ENCODE measurements at regions not wholly inside any gene's neighbourhood (a gene's known extent, or its start where the extent isn't known, plus 50 kb on each side); places are given as distances from the start of the nearest gene placed in this dataset.

DNA sequence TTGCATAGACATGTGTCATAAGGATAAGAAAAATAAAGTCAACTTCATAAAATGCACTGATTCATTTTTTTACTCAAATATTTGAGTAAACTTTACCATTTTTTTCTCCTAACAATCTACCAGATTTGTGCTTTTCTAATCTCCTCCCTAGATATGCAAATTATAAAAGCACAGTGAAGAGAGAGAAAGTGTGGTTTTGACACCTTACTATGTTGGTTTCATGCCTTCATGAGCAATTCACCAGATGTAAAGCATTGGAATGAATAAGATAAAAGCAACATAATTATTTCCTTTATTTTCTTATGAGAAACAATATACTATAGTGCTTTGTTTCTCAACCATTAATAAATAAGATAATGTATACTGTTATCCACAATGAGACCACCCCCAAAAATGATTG lies 432.5 kb upstream of the PCDH15 start:
- no peak for TF ChIP-seq POLR2A (IDR thresholded peaks at IDR 0.05)
- TF ChIP-seq, protein P1, sequence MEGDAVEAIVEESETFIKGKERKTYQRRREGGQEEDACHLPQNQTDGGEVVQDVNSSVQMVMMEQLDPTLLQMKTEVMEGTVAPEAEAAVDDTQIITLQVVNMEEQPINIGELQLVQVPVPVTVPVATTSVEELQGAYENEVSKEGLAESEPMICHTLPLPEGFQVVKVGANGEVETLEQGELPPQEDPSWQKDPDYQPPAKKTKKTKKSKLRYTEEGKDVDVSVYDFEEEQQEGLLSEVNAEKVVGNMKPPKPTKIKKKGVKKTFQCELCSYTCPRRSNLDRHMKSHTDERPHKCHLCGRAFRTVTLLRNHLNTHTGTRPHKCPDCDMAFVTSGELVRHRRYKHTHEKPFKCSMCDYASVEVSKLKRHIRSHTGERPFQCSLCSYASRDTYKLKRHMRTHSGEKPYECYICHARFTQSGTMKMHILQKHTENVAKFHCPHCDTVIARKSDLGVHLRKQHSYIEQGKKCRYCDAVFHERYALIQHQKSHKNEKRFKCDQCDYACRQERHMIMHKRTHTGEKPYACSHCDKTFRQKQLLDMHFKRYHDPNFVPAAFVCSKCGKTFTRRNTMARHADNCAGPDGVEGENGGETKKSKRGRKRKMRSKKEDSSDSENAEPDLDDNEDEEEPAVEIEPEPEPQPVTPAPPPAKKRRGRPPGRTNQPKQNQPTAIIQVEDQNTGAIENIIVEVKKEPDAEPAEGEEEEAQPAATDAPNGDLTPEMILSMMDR (IDR thresholded peaks at IDR 0.05), result no peak
- Histone ChIP-seq H3K9me3 (no peaks in the 10 kb centered on the region), H3K27me3 (no peaks in the 10 kb centered on the region), H3K4me3 (no peak overlapping the region), H3K27ac (no peak overlapping the region), H3K4me1 (no peaks in the 10 kb centered on the region), H3K36me3 (no peaks in the 10 kb centered on the region)
- no peak for DNase-seq
- intact Hi-C loops (cut with DNase I; ENCODE audit: low total_unique reads), result no loop called here

DNA sequence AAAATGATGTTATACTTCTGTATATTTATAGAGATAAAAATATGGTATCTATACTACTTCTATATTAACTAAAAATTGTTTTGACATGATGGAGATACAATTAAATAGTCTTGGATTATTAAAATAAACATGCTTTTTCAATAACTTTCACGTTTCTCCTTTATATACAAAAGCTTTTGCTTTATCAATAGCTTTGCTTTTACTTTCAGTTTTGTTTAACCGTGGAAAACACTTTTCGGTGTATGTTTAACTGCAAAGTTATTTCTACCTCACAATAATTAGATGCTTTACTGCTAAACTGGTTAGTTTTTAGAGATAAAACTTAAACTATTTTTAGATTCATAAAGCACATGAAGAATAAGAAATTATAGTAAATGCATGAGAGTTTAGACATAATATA lies 432.1 kb upstream of the PCDH15 start:
- intact Hi-C loops (cut with DNase I; ENCODE audit: low total_unique reads), result no loop called here
- Histone ChIP-seq H3K27ac (no peak overlapping the region), H3K27me3 (no peaks in the 10 kb centered on the region), H3K4me3 (no peak overlapping the region), H3K4me1 (no peaks in the 10 kb centered on the region), H3K36me3 (no peaks in the 10 kb centered on the region), H3K9me3 (no peaks in the 10 kb centered on the region)
- TF ChIP-seq POLR2A (IDR thresholded peaks at IDR 0.05), result no peak
- TF ChIP-seq, protein P1 (IDR thresholded peaks at IDR 0.05), result no peak
- DNase-seq, result no peak

DNA sequence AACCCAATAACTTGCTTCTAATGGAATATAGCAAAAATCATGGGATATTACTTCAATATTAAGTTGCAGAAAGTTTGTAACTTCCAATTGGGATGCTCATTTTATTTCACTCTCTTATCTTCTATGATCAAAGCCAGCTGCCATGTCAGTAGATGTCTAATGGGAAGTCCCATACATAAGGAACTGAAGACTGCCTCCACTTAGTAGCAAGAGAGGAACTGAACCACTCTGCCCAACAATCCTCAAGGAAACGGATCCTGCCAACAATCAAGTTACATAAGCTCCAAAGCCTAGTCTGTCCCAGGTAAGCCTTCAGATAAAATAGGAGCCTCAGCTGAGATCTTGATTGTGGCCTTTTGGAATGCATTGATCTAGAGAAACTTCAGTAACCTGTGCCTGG lies 431.5 kb upstream of the PCDH15 start:
- Histone ChIP-seq H3K27ac (no peak overlapping the region), H3K4me1 (no peaks in the 10 kb centered on the region), H3K27me3 (no peaks in the 10 kb centered on the region), H3K4me3 (no peak overlapping the region), H3K9me3 (no peaks in the 10 kb centered on the region), H3K36me3 (no peaks in the 10 kb centered on the region)
- TF ChIP-seq, protein P1 (IDR thresholded peaks at IDR 0.05), result no peak
- TF ChIP-seq POLR2A (IDR thresholded peaks at IDR 0.05), result no peak
- intact Hi-C loops (cut with DNase I; ENCODE audit: low total_unique reads), result no loop called here
- DNase-seq, result no peak

DNA sequence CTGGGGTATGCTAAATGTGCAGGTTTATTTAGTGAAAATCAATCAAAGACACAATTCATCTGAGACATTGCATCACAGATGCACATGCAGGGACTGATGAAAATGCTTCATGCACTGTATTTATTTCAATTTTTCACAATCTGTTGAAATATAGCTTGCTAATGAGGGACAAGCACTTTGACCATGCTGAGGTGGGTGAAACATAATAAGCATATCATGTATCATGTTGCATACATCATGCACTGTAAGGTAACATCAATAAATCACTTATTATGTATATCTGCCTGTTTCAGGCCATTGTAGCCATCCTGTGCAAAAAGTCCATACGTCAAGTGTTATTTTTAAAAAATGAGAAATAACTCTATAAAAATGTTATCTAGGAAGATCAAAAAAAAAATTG lies 426.9 kb upstream of the PCDH15 start:
- H3K9me3 ChIP-seq, result no peaks in the 10 kb centered on the region
- H3K27me3 ChIP-seq, result no peaks in the 10 kb centered on the region
- TF ChIP-seq POLR2A (IDR thresholded peaks at IDR 0.05), result no peak
- TF ChIP-seq, protein P1 (IDR thresholded peaks at IDR 0.05), result no peak
- H3K36me3 ChIP-seq, result no peaks in the 10 kb centered on the region
- DNase-seq, result no peak
- no peak overlapping the region for H3K27ac ChIP-seq
- H3K4me1 ChIP-seq, result no peaks in the 10 kb centered on the region
- intact Hi-C loops (cut with DNase I; ENCODE audit: low total_unique reads), result no loop called here
- no peak overlapping the region for H3K4me3 ChIP-seq

DNA sequence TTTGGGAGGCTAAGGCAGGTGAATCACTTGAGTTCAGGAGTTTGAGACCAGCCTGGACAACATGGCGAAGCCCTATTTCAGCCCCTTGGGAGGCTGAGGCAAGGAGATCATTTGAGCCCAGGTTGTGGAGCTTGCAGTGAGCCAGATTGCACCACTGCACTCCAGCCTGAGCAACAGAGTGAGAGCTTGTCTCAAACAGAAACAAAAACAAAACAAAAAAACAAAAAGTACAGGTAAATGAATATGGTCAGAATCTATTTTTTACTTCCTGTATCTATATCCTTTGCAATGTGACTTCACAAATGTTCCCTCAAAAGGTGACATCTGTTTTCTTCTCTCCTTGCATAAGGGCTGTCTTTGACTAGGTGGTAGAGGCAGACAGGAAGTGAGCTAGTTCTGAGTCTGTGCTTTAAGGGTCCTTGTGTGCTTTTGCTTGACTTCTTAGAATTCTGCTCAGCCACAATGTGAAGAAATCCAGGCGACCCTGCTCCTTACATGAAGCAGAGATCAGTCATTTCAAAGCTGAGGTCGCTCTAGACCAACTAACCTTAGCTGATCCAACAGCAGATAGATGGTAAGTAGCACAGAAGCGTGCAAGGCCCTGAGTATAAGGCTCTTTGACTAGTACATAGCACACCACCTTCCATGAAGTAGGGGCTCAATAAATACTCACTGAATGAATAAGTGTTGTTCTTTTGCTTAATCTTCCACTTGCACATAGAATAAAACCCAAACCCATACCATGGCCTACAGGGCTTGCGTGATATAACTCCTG lies 423.2 kb upstream of the PCDH15 start:
- DNase-seq, result no peak
- Histone ChIP-seq H3K27me3 (no peaks in the 10 kb centered on the region), H3K4me1 (no peaks in the 10 kb centered on the region), H3K4me3 (no peak overlapping the region), H3K9me3 (no peaks in the 10 kb centered on the region), H3K27ac (no peak overlapping the region), H3K36me3 (no peaks in the 10 kb centered on the region)
- TF ChIP-seq POLR2A (IDR thresholded peaks at IDR 0.05), result no peak
- TF ChIP-seq, protein P1 (IDR thresholded peaks at IDR 0.05), result no peak
- intact Hi-C loops (cut with DNase I; ENCODE audit: low total_unique reads), result no loop called here

Measured in uterus (tissue), 3 donors.